ENCODE measurements at regions not wholly inside any gene's neighbourhood (a gene's known extent, or its start where the extent isn't known, plus 50 kb on each side); places are given as distances from the start of the nearest gene placed in this dataset.

GRCh38 chr5:71816307-71816706 is 97.2 kb downstream of the CARTPT start:
- TF ChIP-seq CTCF (IDR thresholded peaks at IDR 0.05): no peak
- TF ChIP-seq POLR2A (IDR thresholded peaks at IDR 0.05): no peak
